Upper lobe of left lung (tissue), 4 donors: ENCODE measurements at regions not wholly inside any gene's neighbourhood (a gene's known extent, or its start where the extent isn't known, plus 50 kb on each side); places are given as distances from the start of the nearest gene placed in this dataset.

ENCODE experiments used
- POLR2A ChIP-seq, 4 donors: fragments of 450-650 bp; IDR thresholded peaks; one replicate each; pipeline ENCODE4 v1.5.1; 2016 to 2017; ENCODE audit warnings: antibody characterized with exemption in 4 of 4, mild to moderate bottlenecking in 2 of 4
- POLR2AphosphoS5 ChIP-seq, 2 donors: sonication (generic); formaldehyde crosslinking; IDR thresholded peaks; one replicate each; pipeline ENCODE4 v1.5.1; 2017; ENCODE audit warnings: antibody characterized with exemption in 2 of 2
- TF ChIP-seq, protein P1 (sequence below), 6 experiments: fragments of 450-650 bp in 4 of 6; fragments of 200-600 bp in 2 of 6; sonication (generic) in 2 of 6; IDR thresholded peaks; one replicate each; pipeline ENCODE4 v1.5.1; 2016 to 2019; ENCODE audit warnings: antibody characterized with exemption in 6 of 6

DNA sequence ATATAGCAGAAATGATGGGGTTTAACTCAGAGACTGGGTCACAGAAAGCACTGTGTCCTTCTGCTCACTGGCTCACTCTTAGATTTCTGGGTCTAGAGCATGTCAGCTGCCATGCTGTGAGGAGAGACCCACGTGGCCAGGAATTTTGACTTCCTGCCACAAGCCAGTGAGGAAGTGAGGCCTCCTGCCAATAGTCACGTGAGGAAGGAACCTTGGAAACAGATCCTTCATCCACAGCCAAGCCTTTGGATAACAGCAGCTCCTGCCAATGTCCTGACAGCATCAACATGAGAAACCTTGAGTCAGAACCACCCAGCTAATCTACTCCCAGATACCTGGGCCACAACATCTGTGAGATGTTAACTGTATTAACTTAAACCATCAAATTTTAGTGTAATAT lies 114.5 kb upstream of the PLPPR5 start:
- no peak for TF ChIP-seq POLR2A (IDR thresholded peaks at IDR 0.05)
- TF ChIP-seq, protein P1, sequence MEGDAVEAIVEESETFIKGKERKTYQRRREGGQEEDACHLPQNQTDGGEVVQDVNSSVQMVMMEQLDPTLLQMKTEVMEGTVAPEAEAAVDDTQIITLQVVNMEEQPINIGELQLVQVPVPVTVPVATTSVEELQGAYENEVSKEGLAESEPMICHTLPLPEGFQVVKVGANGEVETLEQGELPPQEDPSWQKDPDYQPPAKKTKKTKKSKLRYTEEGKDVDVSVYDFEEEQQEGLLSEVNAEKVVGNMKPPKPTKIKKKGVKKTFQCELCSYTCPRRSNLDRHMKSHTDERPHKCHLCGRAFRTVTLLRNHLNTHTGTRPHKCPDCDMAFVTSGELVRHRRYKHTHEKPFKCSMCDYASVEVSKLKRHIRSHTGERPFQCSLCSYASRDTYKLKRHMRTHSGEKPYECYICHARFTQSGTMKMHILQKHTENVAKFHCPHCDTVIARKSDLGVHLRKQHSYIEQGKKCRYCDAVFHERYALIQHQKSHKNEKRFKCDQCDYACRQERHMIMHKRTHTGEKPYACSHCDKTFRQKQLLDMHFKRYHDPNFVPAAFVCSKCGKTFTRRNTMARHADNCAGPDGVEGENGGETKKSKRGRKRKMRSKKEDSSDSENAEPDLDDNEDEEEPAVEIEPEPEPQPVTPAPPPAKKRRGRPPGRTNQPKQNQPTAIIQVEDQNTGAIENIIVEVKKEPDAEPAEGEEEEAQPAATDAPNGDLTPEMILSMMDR (IDR thresholded peaks at IDR 0.05) = no peak
- no peak for TF ChIP-seq POLR2AphosphoS5 (IDR thresholded peaks at IDR 0.05)
